ENCODE measurements at regions not wholly inside any gene's neighbourhood (a gene's known extent, or its start where the extent isn't known, plus 50 kb on each side); places are given as distances from the start of the nearest gene placed in this dataset.

GRCh38 chr16:81164958-81165357, 68.8 kb upstream of the GCSH start:
- no peak for FAIRE-seq

GRCh38 chr16:81164481-81164880, 68.3 kb upstream of the GCSH start:
- Histone ChIP-seq H3K4me3 (ENCODE audit: control insufficient read depth in 2 of 3, extremely low read depth in 1 of 3, insufficient read depth in 2 of 3, low read depth in 1 of 3, low read length in 3 of 3) (no peak overlapping the region), H3K9me3 (ENCODE audit: control insufficient read depth, low read depth, low read length) (no peaks in the 10 kb centered on the region), H3K4me2 (ENCODE audit: control insufficient read depth, extremely low read depth, insufficient read depth, low read depth, low read length) (no peak overlapping the region), H3K27me3 (ENCODE audit: control insufficient read depth, extremely low read depth, insufficient read depth, low read length) (no peaks in the 10 kb centered on the region), H3K27ac (ENCODE audit: control insufficient read depth, insufficient read depth, low read length) (no peak overlapping the region), H3K9me1 (ENCODE audit: control insufficient read depth, extremely low read depth, insufficient read depth, low read length) (no peaks in the 10 kb centered on the region), H3K4me1 (ENCODE audit: control insufficient read depth, extremely low read depth, insufficient read depth, low read length) (no peaks in the 10 kb centered on the region), H2AFZ (ENCODE audit: control insufficient read depth, low read length) (no peak overlapping the region), H3K9ac (ENCODE audit: control insufficient read depth, extremely low read depth, insufficient read depth, low read length) (no peak overlapping the region), H3K36me3 (ENCODE audit: control insufficient read depth in 2 of 2, extremely low read depth in 1 of 2, insufficient read depth in 2 of 2, low read length in 2 of 2) (no peaks in the 10 kb centered on the region), H3K79me2 (ENCODE audit: control insufficient read depth, insufficient read depth, low read length) (no peaks in the 10 kb centered on the region), H4K20me1 (ENCODE audit: control insufficient read depth, extremely low read depth, insufficient read depth, low read length) (no peaks in the 10 kb centered on the region)
- no peak for TF ChIP-seq CTCF (optimal IDR thresholded peaks at IDR 0.05 in 1 of 3, IDR thresholded peaks at IDR 0.05 in 1 of 3, conservative IDR thresholded peaks at IDR 0.05 in 1 of 3; ENCODE audit: extremely low read depth in 1 of 3, insufficient read depth in 2 of 3, low read length in 3 of 3)
- no peak for TF ChIP-seq EZH2 (IDR thresholded peaks at IDR 0.05; ENCODE audit: low read length)
- FAIRE-seq (no peak), DNase-seq (ENCODE audit: low read depth, low spot score) (no peak)
- dilution Hi-C loops (cut with MboI; ENCODE audit: extremely low pct_ligation_motif_present, low sequenced_read_pairs) = no loop called here

More at GRCh38 chr16:81164958-81165357, 68.8 kb upstream of the GCSH start:
- no peaks in the 10 kb centered on the region for H4K20me1 ChIP-seq (ENCODE audit: control insufficient read depth, extremely low read depth, insufficient read depth, low read length)
- no peak overlapping the region for H3K4me2 ChIP-seq (ENCODE audit: control insufficient read depth, extremely low read depth, insufficient read depth, low read depth, low read length)
- no peaks in the 10 kb centered on the region for H3K27me3 ChIP-seq (ENCODE audit: control insufficient read depth, extremely low read depth, insufficient read depth, low read length)
- dilution Hi-C loops (cut with MboI; ENCODE audit: extremely low pct_ligation_motif_present, low sequenced_read_pairs) = no loop called here
- H3K27ac ChIP-seq (ENCODE audit: control insufficient read depth, insufficient read depth, low read length) = no peak overlapping the region
- no peak overlapping the region for H3K9ac ChIP-seq (ENCODE audit: control insufficient read depth, extremely low read depth, insufficient read depth, low read length)
- no peaks in the 10 kb centered on the region for H3K9me3 ChIP-seq (ENCODE audit: control insufficient read depth, low read depth, low read length)
- H3K79me2 ChIP-seq (ENCODE audit: control insufficient read depth, insufficient read depth, low read length) = no peaks in the 10 kb centered on the region
- no peaks in the 10 kb centered on the region for H3K36me3 ChIP-seq (ENCODE audit: control insufficient read depth in 2 of 2, extremely low read depth in 1 of 2, insufficient read depth in 2 of 2, low read length in 2 of 2)
- no peak for DNase-seq (ENCODE audit: low read depth, low spot score)
- H3K4me3 ChIP-seq (ENCODE audit: control insufficient read depth in 2 of 3, extremely low read depth in 1 of 3, insufficient read depth in 2 of 3, low read depth in 1 of 3, low read length in 3 of 3) = no peak overlapping the region
- H3K4me1 ChIP-seq (ENCODE audit: control insufficient read depth, extremely low read depth, insufficient read depth, low read length) = no peaks in the 10 kb centered on the region
- H2AFZ ChIP-seq (ENCODE audit: control insufficient read depth, low read length) = no peak overlapping the region
- no peak for TF ChIP-seq EZH2 (IDR thresholded peaks at IDR 0.05; ENCODE audit: low read length)
- no peak for TF ChIP-seq CTCF (optimal IDR thresholded peaks at IDR 0.05 in 1 of 3, IDR thresholded peaks at IDR 0.05 in 1 of 3, conservative IDR thresholded peaks at IDR 0.05 in 1 of 3; ENCODE audit: extremely low read depth in 1 of 3, insufficient read depth in 2 of 3, low read length in 3 of 3)
- H3K9me1 ChIP-seq (ENCODE audit: control insufficient read depth, extremely low read depth, insufficient read depth, low read length) = no peaks in the 10 kb centered on the region
